ENCODE measurements at regions not wholly inside any gene's neighbourhood (a gene's known extent, or its start where the extent isn't known, plus 50 kb on each side); places are given as distances from the start of the nearest gene placed in this dataset.

DNA sequence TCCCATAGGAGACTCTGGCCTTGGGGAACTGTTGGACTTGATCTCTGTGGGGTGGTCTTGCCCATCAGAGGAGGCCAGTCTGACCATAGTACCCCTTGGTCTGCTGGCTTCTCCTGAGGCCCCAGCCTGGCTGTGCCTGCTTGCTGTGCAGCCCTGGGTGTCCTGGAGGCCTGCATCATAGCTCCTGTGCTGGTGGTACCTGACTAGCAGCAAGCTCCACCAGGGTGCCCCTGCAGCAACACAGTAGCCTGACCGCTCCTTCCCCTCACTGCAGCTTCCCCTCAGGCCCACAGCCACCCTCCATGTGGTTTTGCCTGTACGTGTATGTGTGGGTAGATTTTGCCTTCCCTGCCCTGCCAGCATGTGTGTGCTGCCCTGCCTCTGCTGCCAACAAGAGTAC is 85.6 kb upstream of the TTC14 start:
- H3K4me2 ChIP-seq (ENCODE audit: low read length) = no peak overlapping the region
- WGBS (ENCODE audit: extremely low coverage, insufficient coverage, insufficient read length) = no CpG with 5 or more reads among the region's 2 CpGs
- no peaks in the 10 kb centered on the region for H3K4me1 ChIP-seq (ENCODE audit: control insufficient read depth in 1 of 2, insufficient read depth in 2 of 2, low read length in 2 of 2)
- no peak for DNase-seq
- H3K4ac ChIP-seq (ENCODE audit: low read depth, low read length) = no peak overlapping the region
- no peaks in the 10 kb centered on the region for H3K27me3 ChIP-seq (ENCODE audit: insufficient read depth, low read length)
- H3K14ac ChIP-seq (ENCODE audit: low read length) = no peak overlapping the region
- H2AK5ac ChIP-seq (ENCODE audit: low read length) = no peak overlapping the region
- no peak overlapping the region for H3K4me3 ChIP-seq (ENCODE audit: low read depth, low read length)
- H4K12ac ChIP-seq (ENCODE audit: low read depth, low read length) = no peak overlapping the region
- no peaks in the 10 kb centered on the region for H3K36me3 ChIP-seq (ENCODE audit: control insufficient read depth in 1 of 2, insufficient read depth in 2 of 2, low read length in 2 of 2)
- no peak overlapping the region for H2BK12ac ChIP-seq (ENCODE audit: low read length)
- no peak overlapping the region for H3K23ac ChIP-seq (ENCODE audit: low read length)
- H2AFZ ChIP-seq (ENCODE audit: insufficient read depth, low read length, poor library complexity) = no peak overlapping the region
- H3K9me3 ChIP-seq (ENCODE audit: insufficient read depth, low read depth, low read length) = no peaks in the 10 kb centered on the region
- no peak overlapping the region for H3K9ac ChIP-seq (ENCODE audit: low read length)
- no peaks in the 10 kb centered on the region for H3K79me1 ChIP-seq (ENCODE audit: low read length)
- H3K79me2 ChIP-seq (ENCODE audit: control insufficient read depth, insufficient read depth, low read length, poor library complexity) = no peaks in the 10 kb centered on the region
- no peak overlapping the region for H2BK120ac ChIP-seq (ENCODE audit: insufficient read depth, low read length, poor library complexity)
- no peak overlapping the region for H4K8ac ChIP-seq (ENCODE audit: low read depth, low read length)
- no peak overlapping the region for H3K27ac ChIP-seq (ENCODE audit: low read depth, low read length)
- H3K18ac ChIP-seq (ENCODE audit: low read length) = no peak overlapping the region
- no peak overlapping the region for H2BK5ac ChIP-seq (ENCODE audit: low read depth, low read length, poor library complexity)
- H4K91ac ChIP-seq (ENCODE audit: low read depth, low read length) = no peak overlapping the region

- H3K27me3 ChIP-seq (ENCODE audit: insufficient read depth, low read length) = no peaks in the 10 kb centered on the region
- no peak for DNase-seq
- H3K14ac ChIP-seq (ENCODE audit: low read length) = no peak overlapping the region
- H3K4me2 ChIP-seq (ENCODE audit: low read length) = no peak overlapping the region
- H2BK120ac ChIP-seq (ENCODE audit: insufficient read depth, low read length, poor library complexity) = no peak overlapping the region
- peaks cover 1% of the 10 kb centered on the region for H3K9me3 ChIP-seq (ENCODE audit: insufficient read depth, low read depth, low read length)
- no peak overlapping the region for H3K9ac ChIP-seq (ENCODE audit: low read length)
- H2AFZ ChIP-seq (ENCODE audit: insufficient read depth, low read length, poor library complexity) = no peak overlapping the region
- no peak overlapping the region for H2BK12ac ChIP-seq (ENCODE audit: low read length)
- no peak overlapping the region for H2BK5ac ChIP-seq (ENCODE audit: low read depth, low read length, poor library complexity)
- no peak overlapping the region for H3K18ac ChIP-seq (ENCODE audit: low read length)
- no peak overlapping the region for H3K4me3 ChIP-seq (ENCODE audit: low read depth, low read length)
- H2AK5ac ChIP-seq (ENCODE audit: low read length) = no peak overlapping the region
- no peaks in the 10 kb centered on the region for H3K4me1 ChIP-seq (ENCODE audit: control insufficient read depth in 1 of 2, insufficient read depth in 2 of 2, low read length in 2 of 2)
- H3K4ac ChIP-seq (ENCODE audit: low read depth, low read length) = no peak overlapping the region
- no peak overlapping the region for H3K23ac ChIP-seq (ENCODE audit: low read length)
- H4K12ac ChIP-seq (ENCODE audit: low read depth, low read length) = no peak overlapping the region
- no peaks in the 10 kb centered on the region for H3K79me1 ChIP-seq (ENCODE audit: low read length)
- H3K79me2 ChIP-seq (ENCODE audit: control insufficient read depth, insufficient read depth, low read length, poor library complexity) = no peaks in the 10 kb centered on the region
- no CpG with 5 or more reads among the region's 3 CpGs for WGBS (ENCODE audit: extremely low coverage, insufficient coverage, insufficient read length)
- no peak overlapping the region for H3K27ac ChIP-seq (ENCODE audit: low read depth, low read length)
- no peaks in the 10 kb centered on the region for H3K36me3 ChIP-seq (ENCODE audit: control insufficient read depth in 1 of 2, insufficient read depth in 2 of 2, low read length in 2 of 2)
- H4K91ac ChIP-seq (ENCODE audit: low read depth, low read length) = no peak overlapping the region
- no peak overlapping the region for H4K8ac ChIP-seq (ENCODE audit: low read depth, low read length)
Measured at GRCh38 chr3:180523040-180523439, 78.9 kb upstream of the TTC14 start.

DNA sequence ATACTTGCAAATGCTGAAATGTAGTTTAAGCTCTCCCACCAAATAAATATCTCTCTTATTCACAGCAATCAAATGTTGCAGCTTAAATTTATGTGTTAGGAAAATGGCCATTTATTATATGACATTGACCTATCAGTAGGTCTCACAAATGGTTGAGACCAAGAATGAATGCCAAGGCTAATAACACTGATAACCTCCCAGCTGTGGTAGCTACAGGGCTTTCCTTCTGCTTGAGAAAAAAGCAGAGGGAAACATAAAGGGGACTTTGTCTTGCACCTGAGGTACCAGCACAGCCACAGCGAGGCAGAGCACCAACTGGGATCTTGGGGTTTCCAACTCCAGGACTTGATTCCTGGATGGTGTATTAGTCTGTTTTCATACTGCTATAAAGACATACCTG is 73.1 kb upstream of the TTC14 start:
- no peak overlapping the region for H2AK5ac ChIP-seq (ENCODE audit: low read length)
- no peak overlapping the region for H3K14ac ChIP-seq (ENCODE audit: low read length)
- no peak overlapping the region for H3K4me2 ChIP-seq (ENCODE audit: low read length)
- H3K4me1 ChIP-seq (ENCODE audit: control insufficient read depth in 1 of 2, insufficient read depth in 2 of 2, low read length in 2 of 2) = no peaks in the 10 kb centered on the region
- no peak overlapping the region for H2BK5ac ChIP-seq (ENCODE audit: low read depth, low read length, poor library complexity)
- no peaks in the 10 kb centered on the region for H3K27me3 ChIP-seq (ENCODE audit: insufficient read depth, low read length)
- H2AFZ ChIP-seq (ENCODE audit: insufficient read depth, low read length, poor library complexity) = no peak overlapping the region
- no peak overlapping the region for H3K23ac ChIP-seq (ENCODE audit: low read length)
- peaks cover 1% of the 10 kb centered on the region for H3K9me3 ChIP-seq (ENCODE audit: insufficient read depth, low read depth, low read length)
- no peak overlapping the region for H3K27ac ChIP-seq (ENCODE audit: low read depth, low read length)
- no peak overlapping the region for H3K4me3 ChIP-seq (ENCODE audit: low read depth, low read length)
- H4K8ac ChIP-seq (ENCODE audit: low read depth, low read length) = no peak overlapping the region
- H3K4ac ChIP-seq (ENCODE audit: low read depth, low read length) = no peak overlapping the region
- H4K12ac ChIP-seq (ENCODE audit: low read depth, low read length) = no peak overlapping the region
- no CpG with 5 or more reads among the region's 1 CpG for WGBS (ENCODE audit: extremely low coverage, insufficient coverage, insufficient read length)
- H3K79me1 ChIP-seq (ENCODE audit: low read length) = no peaks in the 10 kb centered on the region
- H2BK120ac ChIP-seq (ENCODE audit: insufficient read depth, low read length, poor library complexity) = no peak overlapping the region
- no peak overlapping the region for H2BK12ac ChIP-seq (ENCODE audit: low read length)
- no peak overlapping the region for H3K18ac ChIP-seq (ENCODE audit: low read length)
- no peaks in the 10 kb centered on the region for H3K79me2 ChIP-seq (ENCODE audit: control insufficient read depth, insufficient read depth, low read length, poor library complexity)
- H4K91ac ChIP-seq (ENCODE audit: low read depth, low read length) = no peak overlapping the region
- H3K36me3 ChIP-seq (ENCODE audit: control insufficient read depth in 1 of 2, insufficient read depth in 2 of 2, low read length in 2 of 2) = no peaks in the 10 kb centered on the region
- DNase-seq = no peak
- H3K9ac ChIP-seq (ENCODE audit: low read length) = no peak overlapping the region

DNA sequence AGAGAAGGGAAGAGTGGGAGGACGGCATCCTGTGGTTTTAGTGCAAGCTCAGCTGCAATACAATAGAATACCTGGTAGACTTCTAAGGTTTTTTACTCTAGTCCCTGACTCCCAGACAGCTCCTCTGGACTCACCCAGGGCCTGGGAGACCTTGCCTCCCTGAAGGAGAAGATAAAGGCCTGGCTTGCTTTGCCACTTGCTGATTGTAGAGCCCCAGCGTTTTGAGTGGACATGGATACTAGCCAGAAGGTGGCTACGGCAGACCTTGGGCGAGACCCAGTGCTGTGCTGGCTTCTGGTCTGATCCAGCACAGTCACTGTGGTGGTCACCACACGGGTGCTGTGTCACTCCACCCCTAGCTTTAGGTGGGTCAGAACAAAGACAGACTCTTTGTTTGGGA is 72.2 kb upstream of the TTC14 start:
- Histone ChIP-seq H2AFZ (ENCODE audit: insufficient read depth, low read length, poor library complexity) (no peak overlapping the region), H3K18ac (ENCODE audit: low read length) (no peak overlapping the region), H2BK5ac (ENCODE audit: low read depth, low read length, poor library complexity) (no peak overlapping the region), H3K27me3 (ENCODE audit: insufficient read depth, low read length) (no peaks in the 10 kb centered on the region), H3K27ac (ENCODE audit: low read depth, low read length) (no peak overlapping the region), H3K36me3 (ENCODE audit: control insufficient read depth in 1 of 2, insufficient read depth in 2 of 2, low read length in 2 of 2) (no peaks in the 10 kb centered on the region), H4K12ac (ENCODE audit: low read depth, low read length) (no peak overlapping the region), H3K4me2 (ENCODE audit: low read length) (no peak overlapping the region), H3K4me1 (ENCODE audit: control insufficient read depth in 1 of 2, insufficient read depth in 2 of 2, low read length in 2 of 2) (no peaks in the 10 kb centered on the region), H4K8ac (ENCODE audit: low read depth, low read length) (no peak overlapping the region), H2AK5ac (ENCODE audit: low read length) (no peak overlapping the region), H3K79me1 (ENCODE audit: low read length) (no peaks in the 10 kb centered on the region), H3K4me3 (ENCODE audit: low read depth, low read length) (no peak overlapping the region), H3K14ac (ENCODE audit: low read length) (no peak overlapping the region), H3K9me3 (ENCODE audit: insufficient read depth, low read depth, low read length) (peaks cover 1% of the 10 kb centered on the region), H2BK12ac (ENCODE audit: low read length) (no peak overlapping the region), H3K23ac (ENCODE audit: low read length) (no peak overlapping the region), H3K9ac (ENCODE audit: low read length) (no peak overlapping the region), H4K91ac (ENCODE audit: low read depth, low read length) (no peak overlapping the region), H3K4ac (ENCODE audit: low read depth, low read length) (no peak overlapping the region), H2BK120ac (ENCODE audit: insufficient read depth, low read length, poor library complexity) (no peak overlapping the region), H3K79me2 (ENCODE audit: control insufficient read depth, insufficient read depth, low read length, poor library complexity) (no peaks in the 10 kb centered on the region)
- DNase-seq = no peak
- WGBS (ENCODE audit: extremely low coverage, insufficient coverage, insufficient read length) = no CpG with 5 or more reads among the region's 5 CpGs

- no peak overlapping the region for H3K4me2 ChIP-seq (ENCODE audit: low read length)
- no peak overlapping the region for H4K91ac ChIP-seq (ENCODE audit: low read depth, low read length)
- H3K36me3 ChIP-seq (ENCODE audit: control insufficient read depth in 1 of 2, insufficient read depth in 2 of 2, low read length in 2 of 2) = no peaks in the 10 kb centered on the region
- H3K79me2 ChIP-seq (ENCODE audit: control insufficient read depth, insufficient read depth, low read length, poor library complexity) = no peaks in the 10 kb centered on the region
- no peak overlapping the region for H3K27ac ChIP-seq (ENCODE audit: low read depth, low read length)
- H2AFZ ChIP-seq (ENCODE audit: insufficient read depth, low read length, poor library complexity) = no peak overlapping the region
- H3K27me3 ChIP-seq (ENCODE audit: insufficient read depth, low read length) = no peaks in the 10 kb centered on the region
- no peaks in the 10 kb centered on the region for H3K79me1 ChIP-seq (ENCODE audit: low read length)
- H4K8ac ChIP-seq (ENCODE audit: low read depth, low read length) = no peak overlapping the region
- H2AK5ac ChIP-seq (ENCODE audit: low read length) = no peak overlapping the region
- H4K12ac ChIP-seq (ENCODE audit: low read depth, low read length) = no peak overlapping the region
- H3K18ac ChIP-seq (ENCODE audit: low read length) = no peak overlapping the region
- no peak overlapping the region for H3K23ac ChIP-seq (ENCODE audit: low read length)
- no peaks in the 10 kb centered on the region for H3K4me1 ChIP-seq (ENCODE audit: control insufficient read depth in 1 of 2, insufficient read depth in 2 of 2, low read length in 2 of 2)
- DNase-seq = no peak
- no peak overlapping the region for H3K4ac ChIP-seq (ENCODE audit: low read depth, low read length)
- no peak overlapping the region for H2BK120ac ChIP-seq (ENCODE audit: insufficient read depth, low read length, poor library complexity)
- H3K9ac ChIP-seq (ENCODE audit: low read length) = no peak overlapping the region
- no peak overlapping the region for H2BK5ac ChIP-seq (ENCODE audit: low read depth, low read length, poor library complexity)
- peaks cover 1% of the 10 kb centered on the region for H3K9me3 ChIP-seq (ENCODE audit: insufficient read depth, low read depth, low read length)
- no peak overlapping the region for H2BK12ac ChIP-seq (ENCODE audit: low read length)
- H3K4me3 ChIP-seq (ENCODE audit: low read depth, low read length) = no peak overlapping the region
- H3K14ac ChIP-seq (ENCODE audit: low read length) = no peak overlapping the region
Measured at GRCh38 chr3:180530276-180530675, 71.7 kb upstream of the TTC14 start.

All from trophoblast cell (in vitro differentiated cells and primary cell).